ENCODE measurements at regions not wholly inside any gene's neighbourhood (a gene's known extent, or its start where the extent isn't known, plus 50 kb on each side); places are given as distances from the start of the nearest gene placed in this dataset.

GRCh38 chr18:42437001-42437400, 482.0 kb downstream of the PIK3C3 start (continued):
- TF ChIP-seq EP300 (IDR thresholded peaks at IDR 0.05; ENCODE audit: borderline replicate concordance in 1 of 2, low read depth in 1 of 2, low read length in 1 of 2): no peak
- TF ChIP-seq MAX (IDR thresholded peaks at IDR 0.05; ENCODE audit: low read depth): no peak

GRCh38 chr18:42437646-42438045, 482.6 kb downstream of the PIK3C3 start:
- Histone ChIP-seq H3K4me2 (no peak overlapping the region), H3F3A (replicated peaks; ENCODE audit: insufficient read depth) (no peaks in the 10 kb centered on the region), H3K27me3 (ENCODE audit: insufficient read depth) (no peaks in the 10 kb centered on the region), H2AFZ (ENCODE audit: low read depth) (no peak overlapping the region), H3K4me1 (ENCODE audit: control insufficient read depth in 1 of 2, insufficient read depth in 2 of 2, low read depth in 1 of 2, low read length in 1 of 2) (no peaks in the 10 kb centered on the region), H3K27ac (ENCODE audit: low read depth in 2 of 2, low read length in 1 of 2) (no peak overlapping the region), H3K9me3 (no peaks in the 10 kb centered on the region), H3K4me3 (ENCODE audit: low read depth in 2 of 2, low read length in 1 of 2) (no peak overlapping the region), H3K9ac (no peak overlapping the region), H3K9me2 (no peaks in the 10 kb centered on the region), H4K20me1 (ENCODE audit: insufficient read depth) (no peaks in the 10 kb centered on the region), H3K79me2 (ENCODE audit: insufficient read depth) (no peaks in the 10 kb centered on the region), H3K36me3 (replicated peaks in 1 of 2; ENCODE audit: control insufficient read depth in 1 of 2, insufficient read depth in 2 of 2, low read length in 1 of 2) (no peaks in the 10 kb centered on the region)
- CTCF ChIA-PET: interaction anchor here (0.6 kb wide), 1 partner anchor 20 kb away, joined by 3 read pairs; no protein-coding TSS in a partner anchor
- no peak for TF ChIP-seq CTCF (IDR thresholded peaks at IDR 0.05)
- TF ChIP-seq RCOR1 (IDR thresholded peaks at IDR 0.05; ENCODE audit: low read length): no peak
- TF ChIP-seq RAD21 (IDR thresholded peaks at IDR 0.05; ENCODE audit: low read length): no peak
- no peak for TF ChIP-seq EP300 (IDR thresholded peaks at IDR 0.05; ENCODE audit: borderline replicate concordance in 1 of 2, low read depth in 1 of 2, low read length in 1 of 2)
- TF ChIP-seq REST (IDR thresholded peaks at IDR 0.05; ENCODE audit: low read depth, low read length): no peak
- no peak for TF ChIP-seq IRF3 (IDR thresholded peaks at IDR 0.05; ENCODE audit: low read depth, low read length)
- TF ChIP-seq PBX3 (IDR thresholded peaks at IDR 0.05): no peak
- TF ChIP-seq NRF1 (IDR thresholded peaks at IDR 0.05; ENCODE audit: low read depth, low read length): no peak
- no peak for TF ChIP-seq FOSL2 (IDR thresholded peaks at IDR 0.05; ENCODE audit: borderline replicate concordance, low read depth)
- no peak for TF ChIP-seq FOXJ3 (CRISPR knock-in tag; IDR thresholded peaks at IDR 0.05)
- TF ChIP-seq TEAD4 (IDR thresholded peaks at IDR 0.05; ENCODE audit: borderline replicate concordance, insufficient read depth): no peak
- POLR2A ChIA-PET: no interaction called here
- DNase-seq: no peak
- 26% methylated on average over 2 of the region's 2 CpGs for WGBS (ENCODE audit: low lambda C conversion rate)
